T-helper 17 cell (primary cell): ENCODE measurements at regions not wholly inside any gene's neighbourhood (a gene's known extent, or its start where the extent isn't known, plus 50 kb on each side); places are given as distances from the start of the nearest gene placed in this dataset.
"Not testable (repeated sequence)": the region's sequence is repeated elsewhere in the genome, so short reads cannot be mapped to it uniquely, and the experiment has no call there.

ENCODE experiments used
- ATAC-seq: fragments of 150-1000 bp; cut with Tn5 transposase; 2 replicates; pipeline ENCODE4 v1.10.0; 2021; ENCODE audit warnings: mild to moderate bottlenecking, moderate library complexity
- DNase-seq, 3 donors: peaks; one replicate each; pipeline versions ENCODE4 v3.0.0 to v3.0.0-alpha.2; 2020 to 2021
- H3K9me3 ChIP-seq: one replicate; pipeline ENCODE4 v1.7.0; 2013; ENCODE audit warnings: low read length, mild to moderate bottlenecking; ENCODE audit not compliant: control insufficient read depth, poor library complexity, severe bottlenecking
- H3K27ac Mint-ChIP-seq: one replicate; pipeline ENCODE4 v1.8.0; 2022; ENCODE audit warnings: mild to moderate bottlenecking, moderate library complexity, mixed read lengths
- H3K27me3 Mint-ChIP-seq: one replicate; pipeline ENCODE4 v1.8.0; 2022; ENCODE audit warnings: mixed read lengths
- H3K36me3 Mint-ChIP-seq: one replicate; pipeline ENCODE4 v1.8.0; 2022; ENCODE audit warnings: low read depth, mixed read lengths
- H3K4me1 Mint-ChIP-seq: one replicate; pipeline ENCODE4 v1.8.0; 2022; ENCODE audit warnings: mild to moderate bottlenecking, mixed read lengths
- H3K4me3 Mint-ChIP-seq: one replicate; pipeline ENCODE4 v1.8.0; 2022; ENCODE audit warnings: mild to moderate bottlenecking, moderate library complexity, mixed read lengths

DNA sequence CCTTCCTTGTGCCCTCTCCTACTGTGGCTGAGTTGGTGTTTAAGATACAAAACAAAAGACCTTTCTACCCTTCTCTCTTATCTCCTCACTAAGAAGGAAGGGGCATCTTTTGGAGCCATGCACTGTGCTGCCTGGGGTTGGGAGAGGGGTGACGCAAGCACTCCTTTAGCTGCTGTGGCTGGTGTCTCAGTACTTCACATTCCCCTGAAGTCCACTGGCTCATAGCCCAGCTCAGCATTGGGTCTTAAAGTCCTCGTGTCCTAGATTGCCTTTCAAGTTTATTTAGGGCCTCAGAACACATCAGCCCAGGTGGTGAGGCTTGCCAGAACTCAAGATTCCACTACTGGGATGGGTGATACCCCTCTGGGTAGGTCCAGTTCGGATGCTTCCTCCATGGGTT is 325.9 kb upstream of the CYLC2 start:
- DNase-seq = no peak
- Mint-ChIP-seq H3K27me3 (no peaks in the 10 kb centered on the region), H3K4me3 (no peak overlapping the region), H3K27ac (no peak overlapping the region), H3K4me1 (no peaks in the 10 kb centered on the region), H3K36me3 (no peaks in the 10 kb centered on the region)
- no peaks in the 10 kb centered on the region for H3K9me3 ChIP-seq
- ATAC-seq = no peak

DNA sequence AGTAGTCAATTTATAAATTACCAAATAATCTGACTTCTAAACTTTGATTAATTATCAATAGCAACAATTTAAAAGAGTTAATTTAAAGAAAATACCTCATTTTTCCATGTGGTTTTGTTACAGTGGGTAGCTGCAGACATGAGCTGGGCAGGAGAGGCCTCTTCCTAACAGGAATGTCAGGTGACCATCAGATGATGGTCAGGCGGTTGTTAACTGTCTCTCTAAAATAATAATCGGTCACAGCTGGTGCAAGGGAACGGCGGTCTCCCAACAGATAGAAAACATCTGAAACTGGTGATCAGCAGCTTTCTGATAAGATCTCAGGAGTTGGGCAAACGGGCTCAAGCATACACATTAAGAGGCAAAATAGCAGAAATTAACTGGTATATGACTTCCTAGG is 342.7 kb upstream of the CYLC2 start:
- H3K27me3 Mint-ChIP-seq = no peaks in the 10 kb centered on the region
- DNase-seq (no peak), ATAC-seq (no peak)
- H3K4me3 Mint-ChIP-seq = no peak overlapping the region
- H3K36me3 Mint-ChIP-seq = no peaks in the 10 kb centered on the region
- H3K9me3 ChIP-seq = no peaks in the 10 kb centered on the region
- no peak overlapping the region for H3K27ac Mint-ChIP-seq
- H3K4me1 Mint-ChIP-seq = no peaks in the 10 kb centered on the region

DNA sequence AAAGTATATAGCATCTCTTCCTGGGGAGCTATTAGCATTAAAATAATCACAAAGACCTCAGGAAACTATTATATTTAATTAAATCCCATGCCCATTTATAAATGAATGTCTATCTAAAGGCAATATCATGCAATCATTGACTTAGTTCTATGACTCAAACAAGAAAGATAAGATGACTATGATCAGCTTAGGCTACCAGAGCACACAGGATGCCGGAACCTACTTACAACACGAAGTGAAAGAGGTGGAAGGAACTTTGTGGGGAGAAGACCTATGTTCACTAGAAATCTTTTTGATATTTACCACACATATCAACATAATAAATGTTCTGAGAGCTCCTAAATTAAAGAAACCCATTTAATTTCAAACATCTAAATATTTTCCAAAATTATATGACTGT is 344.2 kb upstream of the CYLC2 start:
- Mint-ChIP-seq H3K27me3 (no peaks in the 10 kb centered on the region), H3K4me1 (no peaks in the 10 kb centered on the region), H3K27ac (no peak overlapping the region), H3K36me3 (no peaks in the 10 kb centered on the region), H3K4me3 (no peak overlapping the region)
- DNase-seq (no peak), ATAC-seq (no peak)
- H3K9me3 ChIP-seq = no peaks in the 10 kb centered on the region

DNA sequence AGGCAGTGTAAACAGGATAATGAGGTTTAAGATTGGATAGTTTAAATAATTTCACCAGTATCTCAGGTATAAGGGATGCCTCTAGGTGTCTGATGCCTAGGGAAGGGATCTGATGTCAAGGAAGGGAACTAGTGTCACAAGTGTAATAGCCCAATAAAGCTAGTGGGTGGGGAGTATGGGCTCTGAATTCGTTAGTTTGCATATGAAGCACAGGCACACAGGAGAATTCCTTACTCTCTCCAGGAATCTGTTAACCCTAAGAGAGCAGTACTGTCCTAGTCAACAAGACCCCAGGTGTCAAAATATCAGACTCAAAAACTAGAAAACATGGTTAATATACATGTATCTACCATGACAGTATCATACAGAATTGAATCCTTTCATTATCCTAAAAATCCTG is 352.5 kb upstream of the CYLC2 start:
- H3K36me3 Mint-ChIP-seq = no peaks in the 10 kb centered on the region
- ATAC-seq (no peak), DNase-seq (no peak)
- no peaks in the 10 kb centered on the region for H3K9me3 ChIP-seq
- no peaks in the 10 kb centered on the region for H3K4me1 Mint-ChIP-seq
- H3K27me3 Mint-ChIP-seq = no peaks in the 10 kb centered on the region
- no peak overlapping the region for H3K4me3 Mint-ChIP-seq
- no peak overlapping the region for H3K27ac Mint-ChIP-seq

DNA sequence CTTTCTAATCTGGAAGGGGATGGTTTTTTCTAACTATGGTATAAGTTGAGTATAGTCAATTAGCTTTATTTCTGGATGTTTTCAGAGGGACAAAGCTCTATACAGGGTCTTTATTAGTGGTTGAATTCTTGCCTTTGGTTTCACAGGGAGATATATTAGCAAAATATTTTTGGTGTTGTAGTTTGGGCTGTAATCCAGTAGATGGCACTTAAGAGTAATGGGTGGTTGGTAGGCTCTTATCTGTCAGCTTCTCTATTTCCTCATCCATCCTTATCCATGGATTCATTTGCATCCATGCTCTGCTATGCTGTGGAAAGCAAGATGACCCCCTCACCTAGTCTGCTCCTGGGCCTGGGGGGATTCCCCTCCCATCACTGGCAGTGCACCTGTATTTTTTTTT is 363.6 kb upstream of the CYLC2 start:
- H3K9me3 ChIP-seq = no peaks in the 10 kb centered on the region
- DNase-seq (no peak), ATAC-seq (no peak)
- H3K4me1 Mint-ChIP-seq = no peaks in the 10 kb centered on the region
- no peaks in the 10 kb centered on the region for H3K36me3 Mint-ChIP-seq
- no peak overlapping the region for H3K4me3 Mint-ChIP-seq
- no peaks in the 10 kb centered on the region for H3K27me3 Mint-ChIP-seq
- H3K27ac Mint-ChIP-seq = no peak overlapping the region

DNA sequence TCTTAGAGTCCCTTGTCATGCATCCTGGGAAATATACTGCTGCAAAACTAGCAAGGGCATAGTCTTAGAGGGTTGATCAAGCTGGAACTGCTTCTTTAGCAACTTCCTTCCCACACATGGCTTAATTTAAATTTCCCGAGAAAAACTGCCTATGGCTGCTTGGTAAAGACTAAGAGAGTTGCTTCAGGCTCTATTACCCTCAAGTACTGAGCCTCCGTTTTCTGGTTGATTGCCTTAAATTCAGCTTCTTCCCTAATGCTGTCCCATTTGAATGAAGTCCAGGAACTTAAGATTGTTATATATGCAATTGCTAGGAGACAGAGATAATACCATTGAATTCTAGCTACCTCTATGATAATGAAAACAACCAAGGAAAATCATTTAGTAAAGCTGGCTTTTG is 385.7 kb upstream of the CYLC2 start:
- no peaks in the 10 kb centered on the region for H3K27me3 Mint-ChIP-seq
- H3K27ac Mint-ChIP-seq = no peak overlapping the region
- no peaks in the 10 kb centered on the region for H3K4me1 Mint-ChIP-seq

DNA sequence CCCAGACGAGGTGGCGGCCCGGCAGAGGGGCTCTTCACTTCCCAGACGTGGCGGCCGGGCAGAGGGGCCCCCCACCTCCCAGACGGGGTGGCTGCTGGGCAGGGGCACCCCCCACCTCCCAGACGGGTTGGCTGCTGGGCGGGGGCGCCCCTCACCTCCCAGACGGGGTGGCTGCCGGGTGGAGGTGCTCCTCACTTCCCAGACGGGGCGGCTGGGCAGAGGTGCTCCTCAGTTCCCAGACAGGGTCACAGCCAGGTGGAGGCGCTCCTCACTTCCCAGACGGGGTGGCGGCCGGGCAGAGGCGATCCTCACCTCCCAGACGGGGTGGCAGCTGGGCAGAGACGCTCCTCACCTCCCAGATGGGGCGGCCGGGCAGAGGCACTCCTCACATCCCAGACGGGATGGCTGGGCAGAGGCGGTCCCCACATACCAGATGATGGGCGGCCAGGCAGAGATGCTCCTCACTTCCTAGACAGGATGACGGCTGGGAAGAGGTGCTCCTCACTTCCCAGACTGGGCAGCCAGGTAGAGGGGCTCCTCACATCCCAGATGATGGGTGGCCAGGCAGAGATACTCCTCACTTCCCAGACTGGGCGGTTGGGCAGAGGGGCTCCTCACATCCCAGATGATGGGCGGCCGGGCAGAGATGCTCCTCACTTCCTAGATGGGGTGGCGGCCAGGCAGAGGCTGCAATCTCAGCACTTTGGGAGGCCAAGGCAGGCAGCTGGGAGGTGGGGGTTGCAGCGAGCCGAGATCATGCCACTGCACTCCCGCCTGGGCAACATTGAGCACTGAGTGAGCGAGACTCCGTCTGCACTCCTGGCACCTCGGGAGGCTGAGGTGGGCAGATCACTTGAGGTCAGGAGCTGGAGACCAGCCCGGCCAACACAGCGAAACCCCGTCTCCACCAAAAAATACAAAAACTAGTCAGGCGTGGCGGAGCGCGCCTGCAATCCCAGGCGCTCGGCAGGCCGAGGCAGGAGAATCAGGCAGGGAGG is 391.6 kb upstream of the CYLC2 start:
- DNase-seq = peak in 1 of 3 donors; percentile 5

More for the DNA sequence above, 385.7 kb upstream of the CYLC2 start:
- H3K36me3 Mint-ChIP-seq = no peaks in the 10 kb centered on the region
- peaks cover 3% of the 10 kb centered on the region for H3K9me3 ChIP-seq
- H3K4me3 Mint-ChIP-seq = no peak overlapping the region
- DNase-seq = no peak
- ATAC-seq = no peak

DNA sequence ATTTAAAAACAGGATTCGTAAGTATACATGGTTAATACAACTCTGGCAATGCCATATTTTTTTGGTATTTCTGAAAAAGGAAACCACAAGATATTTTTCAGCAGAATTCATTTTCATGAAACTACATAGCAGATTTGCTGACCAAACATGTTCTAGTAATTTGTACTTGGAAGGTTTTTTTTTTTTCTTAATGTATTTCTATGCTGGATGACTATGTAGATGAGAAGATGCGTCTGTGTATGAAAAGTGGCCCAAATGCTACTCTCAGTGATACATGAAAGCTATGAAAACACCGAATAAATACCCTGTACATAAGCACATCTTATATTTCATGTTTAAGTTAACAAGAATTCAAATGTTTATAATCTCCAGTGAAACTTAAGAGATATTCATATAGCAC is 400.9 kb upstream of the CYLC2 start:
- DNase-seq (no peak), ATAC-seq (no peak)
- H3K4me3 Mint-ChIP-seq = no peak overlapping the region
- H3K9me3 ChIP-seq = no peaks in the 10 kb centered on the region
- no peaks in the 10 kb centered on the region for H3K27me3 Mint-ChIP-seq
- H3K4me1 Mint-ChIP-seq = no peaks in the 10 kb centered on the region
- no peaks in the 10 kb centered on the region for H3K36me3 Mint-ChIP-seq
- H3K27ac Mint-ChIP-seq = no peak overlapping the region

More for the DNA sequence above, 391.6 kb upstream of the CYLC2 start:
- H3K36me3 Mint-ChIP-seq, H3K27me3 Mint-ChIP-seq, ATAC-seq, H3K9me3 ChIP-seq, H3K27ac Mint-ChIP-seq, H3K4me1 Mint-ChIP-seq, H3K4me3 Mint-ChIP-seq: not testable (repeated sequence)

DNA sequence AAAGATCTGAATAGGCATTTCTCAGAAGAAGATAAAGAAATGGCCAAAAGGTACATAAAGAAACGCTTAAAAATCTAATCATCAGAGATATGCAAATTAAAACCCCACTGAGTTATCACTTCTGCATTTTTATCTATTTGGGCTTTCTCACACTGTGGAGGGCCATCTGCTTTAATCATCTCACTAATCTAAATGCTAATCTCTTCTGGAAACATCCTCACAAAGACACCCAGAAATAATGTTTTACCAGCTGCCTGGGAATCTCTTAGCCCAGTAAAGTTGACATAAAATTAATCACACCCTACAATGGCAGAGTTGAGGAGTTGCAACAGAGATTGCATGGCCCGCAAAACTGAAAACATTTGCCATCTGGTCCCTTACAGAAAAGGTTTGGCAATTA is 407.9 kb upstream of the CYLC2 start:
- ATAC-seq (no peak), DNase-seq (no peak)
- Mint-ChIP-seq H3K27ac (no peak overlapping the region), H3K36me3 (no peaks in the 10 kb centered on the region), H3K4me1 (no peaks in the 10 kb centered on the region), H3K27me3 (no peaks in the 10 kb centered on the region), H3K4me3 (no peak overlapping the region)
- no peaks in the 10 kb centered on the region for H3K9me3 ChIP-seq

DNA sequence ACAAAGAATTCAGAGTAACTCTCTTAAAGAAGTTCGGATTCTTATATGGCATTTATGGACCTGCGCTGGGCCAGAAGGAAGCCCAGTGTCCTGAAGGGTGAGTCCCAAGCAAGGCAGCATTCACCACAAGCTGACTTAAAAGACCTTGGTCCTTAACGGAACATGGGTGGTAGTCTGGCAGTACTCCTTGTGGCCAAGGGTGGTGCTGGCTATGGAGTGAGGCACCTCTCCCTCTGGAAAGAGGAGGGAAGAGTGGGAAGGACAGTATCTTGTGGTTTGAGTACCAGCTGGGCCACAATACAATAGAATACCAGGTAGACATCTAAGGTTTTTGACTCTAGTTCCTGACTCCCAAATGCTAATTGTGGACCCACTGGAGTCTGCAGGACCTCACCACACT is 425.7 kb upstream of the CYLC2 start:
- H3K9me3 ChIP-seq = no peaks in the 10 kb centered on the region
- Mint-ChIP-seq H3K4me3 (no peak overlapping the region), H3K27me3 (no peaks in the 10 kb centered on the region), H3K27ac (no peak overlapping the region), H3K36me3 (no peaks in the 10 kb centered on the region), H3K4me1 (no peaks in the 10 kb centered on the region)
- DNase-seq (no peak), ATAC-seq (no peak)

DNA sequence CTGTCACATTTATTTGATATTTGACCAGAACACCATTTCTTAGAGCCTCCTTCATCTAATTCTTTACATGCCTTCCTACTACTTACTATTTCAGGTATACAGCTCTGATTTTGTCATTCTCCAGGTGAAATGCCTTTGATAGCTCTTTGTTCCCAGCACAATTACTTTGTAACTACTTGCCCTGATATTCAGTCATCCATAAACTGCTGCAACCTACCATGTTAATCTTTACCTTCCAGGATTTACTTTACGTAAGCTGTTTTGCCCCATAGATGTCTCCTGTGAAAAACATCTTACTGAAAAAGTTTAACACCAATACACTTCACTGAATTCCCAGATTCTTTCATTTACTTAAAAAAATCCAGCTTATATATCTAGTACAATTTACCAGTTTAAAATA is 443.8 kb upstream of the CYLC2 start:
- Mint-ChIP-seq H3K4me3 (no peak overlapping the region), H3K4me1 (no peaks in the 10 kb centered on the region), H3K27ac (no peak overlapping the region), H3K36me3 (peaks cover 3% of the 10 kb centered on the region), H3K27me3 (no peaks in the 10 kb centered on the region)
- H3K9me3 ChIP-seq = no peaks in the 10 kb centered on the region
- ATAC-seq (no peak), DNase-seq (no peak)

DNA sequence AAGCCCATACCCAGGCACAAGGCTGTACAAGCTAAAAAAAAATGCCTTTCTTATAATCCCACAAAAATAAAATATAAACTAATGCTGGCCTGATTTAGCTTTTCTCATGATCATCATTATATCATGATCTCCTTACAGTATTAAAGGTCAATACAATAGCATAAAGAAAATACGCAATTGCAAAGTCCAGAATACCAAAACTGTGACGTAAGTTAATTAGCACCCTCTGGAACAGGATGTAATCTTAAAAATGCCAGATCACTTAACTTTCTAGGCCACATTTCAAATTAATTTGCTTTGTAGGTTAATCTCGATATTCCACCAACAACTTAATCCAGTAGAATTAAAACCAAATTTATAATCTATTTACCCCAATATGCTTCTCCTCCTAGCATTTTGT is 444.2 kb upstream of the CYLC2 start:
- Mint-ChIP-seq H3K4me1 (no peaks in the 10 kb centered on the region), H3K27ac (no peak overlapping the region), H3K4me3 (no peak overlapping the region), H3K27me3 (no peaks in the 10 kb centered on the region), H3K36me3 (peaks cover 3% of the 10 kb centered on the region)
- H3K9me3 ChIP-seq = no peaks in the 10 kb centered on the region
- ATAC-seq (no peak), DNase-seq (no peak)

DNA sequence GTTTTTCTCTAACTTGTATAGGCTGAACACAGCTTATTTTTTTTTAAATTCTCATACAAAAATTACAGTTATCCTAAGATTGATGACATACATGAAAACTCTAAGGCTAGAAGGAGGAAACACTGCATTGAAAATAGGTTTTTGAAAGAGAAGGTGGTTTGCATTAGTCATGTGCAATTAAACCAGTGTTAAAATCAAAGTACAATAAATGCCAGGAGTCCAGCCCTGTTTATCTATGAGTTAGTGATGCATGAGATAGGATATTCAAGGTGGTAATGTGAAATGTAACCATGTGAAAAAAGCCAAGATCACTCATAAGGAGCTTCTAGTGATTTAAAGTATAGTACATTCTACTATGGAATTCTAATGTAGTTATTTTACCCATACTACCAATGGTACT is 444.9 kb upstream of the CYLC2 start:
- no peaks in the 10 kb centered on the region for H3K27me3 Mint-ChIP-seq
- H3K4me1 Mint-ChIP-seq = no peaks in the 10 kb centered on the region
- no peak for DNase-seq
- no peak overlapping the region for H3K27ac Mint-ChIP-seq
- H3K4me3 Mint-ChIP-seq = no peak overlapping the region
- no peak for ATAC-seq
- no peaks in the 10 kb centered on the region for H3K9me3 ChIP-seq
- H3K36me3 Mint-ChIP-seq = peaks cover 3% of the 10 kb centered on the region

DNA sequence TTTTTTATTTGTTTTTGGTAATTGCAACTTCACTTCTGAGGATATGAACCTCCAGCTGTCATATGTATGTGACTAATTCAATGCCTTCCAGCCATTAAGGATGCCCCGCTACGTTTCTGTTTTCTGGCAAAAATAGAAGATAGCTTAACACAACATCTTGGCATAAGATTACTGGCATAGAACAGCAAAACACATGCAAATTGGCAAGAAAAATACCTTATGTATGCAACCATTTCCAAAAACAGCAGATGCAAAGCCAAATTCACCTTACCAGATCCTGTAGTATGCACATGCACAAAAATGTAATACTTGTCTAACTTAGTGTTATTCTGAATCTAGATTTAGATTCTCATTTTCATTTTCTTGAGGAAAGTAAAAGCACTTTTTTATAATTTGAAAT is 461.1 kb upstream of the CYLC2 start:
- DNase-seq (no peak), ATAC-seq (no peak)
- Mint-ChIP-seq H3K27ac (no peak overlapping the region), H3K27me3 (no peaks in the 10 kb centered on the region), H3K4me3 (no peak overlapping the region), H3K36me3 (no peaks in the 10 kb centered on the region), H3K4me1 (no peaks in the 10 kb centered on the region)
- H3K9me3 ChIP-seq = no peaks in the 10 kb centered on the region
